ENCODE measurements at regions not wholly inside any gene's neighbourhood (a gene's known extent, or its start where the extent isn't known, plus 50 kb on each side); places are given as distances from the start of the nearest gene placed in this dataset.

GRCh38 chr6:169019727-169020491, 233.7 kb downstream of the THBS2 start:
- TF ChIP-seq PKNOX1 (IDR thresholded peaks at IDR 0.05) (no peak), FOXK2 (IDR thresholded peaks at IDR 0.05) (no peak), HDGF (IDR thresholded peaks at IDR 0.05; ENCODE audit: borderline replicate concordance) (no peak), TARDBP (IDR thresholded peaks at IDR 0.05) (no peak), ELF4 (IDR thresholded peaks at IDR 0.05) (no peak), FOXM1 (IDR thresholded peaks at IDR 0.05; ENCODE audit: borderline replicate concordance) (no peak), BHLHE40 (IDR thresholded peaks at IDR 0.05; ENCODE audit: borderline replicate concordance) (no peak), ZNF384 (IDR thresholded peaks at IDR 0.05) (no peak), L3MBTL2 (conservative IDR thresholded peaks at IDR 0.05) (no peak), SP1 (IDR thresholded peaks at IDR 0.05) (no peak), NFRKB (IDR thresholded peaks at IDR 0.05) (no peak)
